Stimulated activated CD8-positive, alpha-beta memory T cell treated with anti-CD3 and anti-CD28 coated beads, Interleukin-4, amount 100 ng/mL, for 1 hour (primary cell): ENCODE measurements at regions not wholly inside any gene's neighbourhood (a gene's known extent, or its start where the extent isn't known, plus 50 kb on each side); places are given as distances from the start of the nearest gene placed in this dataset.

Source experiments
- DNase-seq, 2 donors: peaks; one replicate each; pipeline ENCODE4 v3.0.0-alpha.2; 2020; ENCODE audit warnings: low read depth in 2 of 2, low spot score in 1 of 2

DNA sequence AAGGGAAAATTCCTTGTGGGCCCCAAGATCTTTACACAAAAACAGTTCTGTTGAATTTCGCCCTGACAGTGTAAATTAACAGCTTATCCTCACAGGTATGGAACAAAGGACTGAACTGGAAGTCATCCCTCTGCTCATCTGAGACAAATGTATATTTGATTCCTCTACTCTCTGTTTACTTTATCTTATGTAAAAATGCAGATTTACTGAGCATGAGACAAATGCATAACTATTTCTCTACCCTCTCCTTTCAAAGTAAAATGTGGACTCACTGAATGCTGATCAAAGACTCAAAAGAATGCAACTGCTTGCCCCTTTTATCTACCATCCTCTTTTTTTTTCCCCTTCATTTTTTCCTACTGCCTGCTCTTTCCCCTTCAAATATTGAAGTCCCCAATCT lies 98.6 kb upstream of the CRBN start:
- no peak for DNase-seq

DNA sequence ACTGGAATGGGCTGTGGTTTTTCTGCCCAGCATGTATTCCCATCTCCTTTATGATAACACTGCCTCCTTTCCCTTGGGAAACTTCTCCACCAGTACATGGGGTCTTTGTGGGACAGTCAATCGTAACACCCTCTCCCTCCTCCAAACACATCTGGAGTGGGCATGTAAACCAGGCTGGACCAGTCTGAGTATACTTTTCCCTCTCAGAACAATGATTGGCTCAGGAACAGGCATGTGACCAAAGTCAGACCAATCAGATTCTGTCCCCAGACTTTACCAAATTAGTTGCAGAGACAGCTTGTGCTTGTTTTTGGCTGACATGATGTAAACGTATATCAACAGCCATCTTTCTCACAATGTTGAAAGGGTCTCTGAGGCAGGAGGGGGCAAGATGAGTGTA lies 97.1 kb upstream of the CRBN start:
- DNase-seq, result no peak

GRCh38 chr3:3264796-3265195 lies 85.3 kb upstream of the CRBN start:
- no peak for DNase-seq

DNA sequence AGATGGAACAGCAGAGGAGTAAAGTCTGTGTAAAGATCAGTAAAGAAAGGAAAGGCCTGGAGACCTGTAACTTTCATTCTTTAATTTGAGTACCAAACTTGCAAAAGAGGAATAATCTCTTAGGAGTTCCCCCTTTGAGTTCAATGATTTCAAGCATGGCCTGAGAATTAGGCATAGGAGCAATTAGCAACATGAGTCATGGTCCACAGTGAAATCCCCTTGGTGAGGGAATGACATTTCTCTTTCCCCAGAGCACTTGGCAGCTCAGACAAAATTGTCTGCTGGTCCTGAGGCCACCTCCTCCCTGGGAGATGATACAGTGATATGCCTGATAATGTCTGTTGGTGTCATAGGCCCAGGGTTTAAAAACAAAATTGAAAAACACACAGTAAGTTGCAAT lies 81.4 kb upstream of the CRBN start:
- no peak for DNase-seq

DNA sequence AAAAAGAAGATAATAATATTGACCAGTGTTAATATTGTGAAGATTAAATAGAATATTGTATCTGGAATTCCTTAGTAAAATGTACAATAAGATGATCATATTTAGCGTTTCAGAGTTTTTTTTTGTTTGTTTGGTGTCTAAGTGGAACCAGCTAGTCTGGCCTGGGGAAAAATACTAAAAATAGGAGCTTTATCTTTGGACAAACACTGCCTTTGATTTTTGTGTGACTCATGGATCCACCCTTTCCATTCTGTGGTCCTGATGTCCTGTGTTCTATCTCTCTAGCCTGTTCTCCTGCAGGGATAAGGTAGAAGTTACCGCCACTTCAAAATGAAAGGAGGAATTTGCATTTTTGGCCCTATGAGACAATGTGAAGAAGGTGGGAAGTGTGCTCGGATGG lies 79.7 kb upstream of the CRBN start:
- DNase-seq, result no peak

DNA sequence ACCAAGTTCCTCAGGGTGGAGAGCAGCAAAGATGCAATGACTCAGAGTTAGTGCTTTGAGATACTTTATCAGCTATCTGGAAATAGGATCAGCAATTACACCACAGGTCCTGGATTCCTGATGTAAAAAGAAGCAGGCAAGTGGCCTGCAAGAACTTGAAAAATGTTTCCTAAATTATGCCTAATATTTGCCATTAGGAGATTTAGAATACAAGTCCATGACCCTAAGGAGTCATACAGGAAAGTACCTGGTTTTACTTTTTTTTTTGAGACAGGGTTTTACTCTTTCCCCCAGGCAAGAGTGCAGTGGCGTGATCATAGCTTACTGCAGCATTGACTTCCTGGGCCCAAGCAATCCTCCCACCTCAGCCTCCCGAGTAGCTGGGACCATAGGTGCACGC lies 78.8 kb upstream of the CRBN start:
- no peak for DNase-seq

DNA sequence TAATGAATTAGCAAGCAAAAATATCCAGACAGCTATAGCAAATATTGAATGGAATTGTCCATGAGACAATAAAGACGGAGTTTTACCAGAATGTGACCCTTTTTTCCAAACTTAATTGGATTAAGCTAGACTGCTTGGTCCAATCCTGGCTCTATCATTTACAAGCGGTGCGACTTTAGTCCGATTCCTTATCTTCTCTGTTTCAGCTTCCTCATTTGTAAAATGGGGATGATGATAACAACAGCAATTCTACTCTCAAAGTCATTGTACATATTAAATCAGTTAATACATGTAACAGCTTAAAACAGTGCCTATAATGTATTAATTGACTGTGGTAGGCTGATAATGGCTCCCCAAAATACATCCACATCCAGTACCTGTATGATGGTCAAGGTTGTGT lies 62.1 kb upstream of the CRBN start:
- no peak for DNase-seq

- DNase-seq, result no peak
These were observed 61.5 kb upstream of the CRBN start for GRCh38 chr3:3240986-3241385.

GRCh38 chr3:3237979-3238378 lies 58.5 kb upstream of the CRBN start:
- DNase-seq, result no peak

DNA sequence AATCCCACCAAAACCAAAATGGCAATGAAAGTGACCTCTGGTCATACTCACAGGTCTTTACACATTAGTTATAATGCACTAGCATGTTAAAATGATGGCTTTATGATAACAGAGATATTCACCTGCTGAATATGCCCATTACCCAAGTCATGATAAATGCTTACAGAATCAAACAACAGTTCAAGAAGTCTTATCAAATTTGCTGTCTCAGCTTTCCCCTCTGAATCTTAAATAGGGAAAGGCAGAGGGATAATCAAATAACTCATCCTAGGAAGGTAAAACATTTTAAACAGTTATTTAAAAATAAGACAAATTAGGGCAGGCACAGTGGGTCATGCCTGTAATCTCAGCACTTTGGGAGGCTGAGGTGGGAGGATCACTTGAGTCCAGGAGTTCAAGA lies 52.8 kb upstream of the CRBN start:
- no peak for DNase-seq
